CD14-positive monocyte (primary cell): ENCODE measurements at regions not wholly inside any gene's neighbourhood (a gene's known extent, or its start where the extent isn't known, plus 50 kb on each side); places are given as distances from the start of the nearest gene placed in this dataset.
"Not testable (repeated sequence)": the region's sequence is repeated elsewhere in the genome, so short reads cannot be mapped to it uniquely, and the experiment has no call there.

Experiments
- DNase-seq, 3 donors: peaks; one replicate each; pipeline ENCODE4 v3.0.0-alpha.2; 2011 to 2022
- H2AFZ ChIP-seq: 2 replicates; pipeline ENCODE4 v1.6.0; 2012; ENCODE audit warnings: mild to moderate bottlenecking, low read depth, low read length, inconsistent platforms; ENCODE audit not compliant: insufficient read depth, poor library complexity, severe bottlenecking
- H3K27ac ChIP-seq, 2 donors: 1 replicate in 1 of 2; 2 replicates in 1 of 2; pipeline ENCODE4 v1.5.1; 2012 to 2013; ENCODE audit warnings: low read length in 2 of 2, control low read depth in 1 of 2, inconsistent platforms in 1 of 2, low read depth in 1 of 2, mild to moderate bottlenecking in 1 of 2
- H3K27me3 ChIP-seq, 2 donors: one replicate each; pipeline versions ENCODE4 v1.6.0 to v1.6.1; 2011 to 2013; ENCODE audit warnings: low read length in 2 of 2; ENCODE audit not compliant: control insufficient read depth in 2 of 2, insufficient read depth in 2 of 2
- H3K36me3 ChIP-seq, 2 donors: replicated peaks in 1 of 2; 1 replicate in 1 of 2; 2 replicates in 1 of 2; pipeline versions ENCODE4 v1.5.1 to v1.6.1; 2012 to 2013; ENCODE audit warnings: low read length in 2 of 2, control low read depth in 1 of 2, inconsistent platforms in 1 of 2, mild to moderate bottlenecking in 1 of 2; ENCODE audit not compliant: insufficient read depth in 2 of 2, control insufficient read depth in 1 of 2
- H3K4me1 ChIP-seq, 2 donors: 1 replicate in 1 of 2; 2 replicates in 1 of 2; pipeline versions ENCODE4 v1.5.1 to v1.6.1; 2012 to 2013; ENCODE audit warnings: low read length in 2 of 2, control low read depth in 1 of 2, inconsistent platforms in 1 of 2, mild to moderate bottlenecking in 1 of 2, moderate library complexity in 1 of 2; ENCODE audit not compliant: insufficient read depth in 2 of 2, control insufficient read depth in 1 of 2
- H3K4me2 ChIP-seq: replicated peaks from 2 replicates; pipeline ENCODE3; 2012; ENCODE audit warnings: low read length, moderate library complexity, mild to moderate bottlenecking; ENCODE audit not compliant: poor library complexity, severe bottlenecking; ENCODE audit errors: extremely low read depth
- H3K4me3 ChIP-seq, 3 experiments: fragments of 200-600 bp in 1 of 3; sonication (generic) in 1 of 3; replicated peaks in 1 of 3; 1 replicate in 2 of 3; 2 replicates in 1 of 3; pipeline ENCODE4 v1.5.1; 2011 to 2013; ENCODE audit warnings: low read length in 3 of 3, mild to moderate bottlenecking in 3 of 3, control low read depth in 2 of 3, low read depth in 2 of 3, inconsistent platforms in 1 of 3, moderate library complexity in 1 of 3
- H3K79me2 ChIP-seq: 2 replicates; pipeline ENCODE4 v1.6.0; 2012; ENCODE audit warnings: mild to moderate bottlenecking, control low read depth, inconsistent platforms, low read length, moderate library complexity; ENCODE audit not compliant: insufficient read depth
- H3K9ac ChIP-seq: 2 replicates; pipeline ENCODE4 v1.6.0; 2017; ENCODE audit warnings: low read length, mild to moderate bottlenecking; ENCODE audit not compliant: insufficient read depth, poor library complexity, severe bottlenecking
- H3K9me3 ChIP-seq, 2 donors: replicated peaks in 1 of 2; 1 replicate in 1 of 2; 2 replicates in 1 of 2; pipeline versions ENCODE4 v1.5.1 to v1.6.1; 2012 to 2013; ENCODE audit warnings: low read length in 2 of 2, control low read depth in 1 of 2; ENCODE audit not compliant: control insufficient read depth in 1 of 2, insufficient read depth in 1 of 2
- H4K20me1 ChIP-seq: 2 replicates; pipeline ENCODE4 v1.6.0; 2012; ENCODE audit warnings: mild to moderate bottlenecking, low read length, control low read depth, moderate library complexity; ENCODE audit not compliant: insufficient read depth
- H3K27ac Mint-ChIP-seq, 7 donors: one replicate each; pipeline ENCODE4 v1.8.0; 2020; ENCODE audit warnings: mild to moderate bottlenecking in 7 of 7, mixed read lengths in 7 of 7, moderate library complexity in 6 of 7, inconsistent platforms in 2 of 7
- H3K27me3 Mint-ChIP-seq, 3 donors: one replicate each; pipeline ENCODE4 v1.8.0; 2021 to 2022; ENCODE audit warnings: low read depth in 3 of 3, mild to moderate bottlenecking in 3 of 3, mixed read lengths in 3 of 3, moderate library complexity in 3 of 3, inconsistent platforms in 1 of 3
- H3K36me3 Mint-ChIP-seq, 2 donors: one replicate each; pipeline ENCODE4 v1.8.0; 2020; ENCODE audit warnings: mixed read lengths in 2 of 2, inconsistent platforms in 1 of 2, mild to moderate bottlenecking in 1 of 2
- H3K4me1 Mint-ChIP-seq: one replicate; pipeline ENCODE4 v1.8.0; 2020; ENCODE audit warnings: mild to moderate bottlenecking, mixed read lengths
- H3K4me3 Mint-ChIP-seq, 2 donors: one replicate each; pipeline ENCODE4 v1.8.0; 2020; ENCODE audit warnings: mild to moderate bottlenecking in 2 of 2, mixed read lengths in 2 of 2, moderate library complexity in 1 of 2
- H3K9me3 Mint-ChIP-seq, 7 donors: one replicate each; pipeline ENCODE4 v1.8.0; 2020 to 2022; ENCODE audit warnings: mixed read lengths in 7 of 7, mild to moderate bottlenecking in 6 of 7, moderate library complexity in 6 of 7, inconsistent platforms in 2 of 7
- CTCF ChIP-seq: fragments of 200-600 bp; IDR thresholded peaks from one replicate; pipeline ENCODE4 v1.8.0; 2022; ENCODE audit warnings: antibody characterized with exemption, mild to moderate bottlenecking
- WGBS: methylation state at CpG from one replicate; pipeline ENCODE4 v1.1.5; 2013; ENCODE audit warnings: missing lambda C conversion rate; ENCODE audit not compliant: insufficient coverage; 5-methylcytosine and 5-hydroxymethylcytosine counted together
- intact Hi-C, 2 donors: fragments of 100-400 bp; cut with micrococcal nuclease; formaldehyde crosslinking; loops; one replicate each; pipeline versions ENCODE4 v1.15.0 to v1.15.1; 2023

- DNase-seq, H3K27ac ChIP-seq, H3K79me2 ChIP-seq, H3K36me3 ChIP-seq, H3K36me3 Mint-ChIP-seq, H3K4me3 ChIP-seq, H3K4me2 ChIP-seq, H3K27me3 ChIP-seq, H3K4me1 Mint-ChIP-seq, H3K9me3 Mint-ChIP-seq, H4K20me1 ChIP-seq, H3K27me3 Mint-ChIP-seq, H3K9me3 ChIP-seq, H3K9ac ChIP-seq, H3K27ac Mint-ChIP-seq, H2AFZ ChIP-seq, H3K4me1 ChIP-seq, H3K4me3 Mint-ChIP-seq: not testable (repeated sequence)
- TF ChIP-seq CTCF, result peak; percentile 17
- 83% methylated on average over 6 of the region's 54 CpGs for WGBS
- intact Hi-C loops, result loop anchor here in 1 of 2 donors (10.0 kb wide), 1 partner anchor 326 kb away; no protein-coding TSS in a partner anchor
Measured at GRCh38 chr14:105678996-105679958, 152.9 kb downstream of the TMEM121 start.

GRCh38 chr14:105679959-105680735 is 153.8 kb downstream of the TMEM121 start:
- H3K27ac Mint-ChIP-seq, H3K4me3 ChIP-seq, H3K27me3 Mint-ChIP-seq, H3K9me3 Mint-ChIP-seq, H3K27ac ChIP-seq, H3K4me2 ChIP-seq, H3K4me1 Mint-ChIP-seq, DNase-seq, H3K36me3 Mint-ChIP-seq, H3K4me3 Mint-ChIP-seq, H4K20me1 ChIP-seq, H3K79me2 ChIP-seq, H3K4me1 ChIP-seq, H3K36me3 ChIP-seq, H3K9me3 ChIP-seq, H2AFZ ChIP-seq, H3K9ac ChIP-seq, H3K27me3 ChIP-seq: not testable (repeated sequence)
- intact Hi-C loops, result loop anchor here (10.0 kb wide), 2 partner anchors 115 to 325 kb away; no protein-coding TSS in a partner anchor
- WGBS, result 4% methylated on average over 5 of the region's 51 CpGs

GRCh38 chr14:105680736-105681098 is 154.3 kb downstream of the TMEM121 start:
- not testable (repeated sequence) for H3K9me3 ChIP-seq, H3K27me3 Mint-ChIP-seq, H3K9ac ChIP-seq, H3K4me3 ChIP-seq, H3K27ac Mint-ChIP-seq, H3K79me2 ChIP-seq, H3K4me3 Mint-ChIP-seq, H2AFZ ChIP-seq, DNase-seq, H3K27ac ChIP-seq, H3K36me3 ChIP-seq, H3K9me3 Mint-ChIP-seq, H3K4me2 ChIP-seq, H3K4me1 Mint-ChIP-seq, H4K20me1 ChIP-seq, H3K4me1 ChIP-seq, H3K36me3 Mint-ChIP-seq, H3K27me3 ChIP-seq
- intact Hi-C loops, result loop anchor here in 1 of 2 donors (10.0 kb wide), 1 partner anchor 116 kb away; no protein-coding TSS in a partner anchor
- WGBS, result no CpG with 5 or more reads among the region's 14 CpGs
